ENCODE measurements at regions not wholly inside any gene's neighbourhood (a gene's known extent, or its start where the extent isn't known, plus 50 kb on each side); places are given as distances from the start of the nearest gene placed in this dataset.
"Not testable (repeated sequence)": the region's sequence is repeated elsewhere in the genome, so short reads cannot be mapped to it uniquely, and the experiment has no call there.

- no peak for ATAC-seq
Measured at GRCh38 chr12:17695495-17695894, 394.5 kb downstream of the RERGL start.

- ATAC-seq, result no peak
Measured at GRCh38 chr12:17691369-17691768, 398.6 kb downstream of the RERGL start.

- no peak for ATAC-seq
Measured at GRCh38 chr12:17680220-17680619, 409.8 kb downstream of the RERGL start.

- ATAC-seq, result no peak
Measured at GRCh38 chr12:17666641-17667324, 423.2 kb downstream of the RERGL start.

GRCh38 chr12:17665839-17666238 lies 424.2 kb downstream of the RERGL start:
- no peak for ATAC-seq

GRCh38 chr12:17661250-17661649 lies 428.7 kb downstream of the RERGL start:
- ATAC-seq, result no peak

GRCh38 chr12:17652436-17652835 lies 437.6 kb downstream of the RERGL start:
- ATAC-seq, result no peak

GRCh38 chr12:17642340-17642650 lies 447.7 kb downstream of the RERGL start:
- no peak for ATAC-seq

GRCh38 chr12:17640615-17641014 lies 449.4 kb downstream of the RERGL start:
- ATAC-seq, result no peak

- ATAC-seq, result no peak
Measured at GRCh38 chr12:17618831-17619230, 471.2 kb downstream of the RERGL start.

- no peak for ATAC-seq
Measured at GRCh38 chr12:17609701-17610100, 480.3 kb downstream of the RERGL start.

- no peak for ATAC-seq
Measured at GRCh38 chr12:17609153-17609552, 480.8 kb downstream of the RERGL start.

GRCh38 chr12:17595111-17595510 lies 494.9 kb downstream of the RERGL start:
- ATAC-seq, result no peak

GRCh38 chr12:17593715-17594406 lies 496.1 kb downstream of the RERGL start:
- no peak for ATAC-seq

GRCh38 chr12:17592472-17592871 lies 497.5 kb downstream of the RERGL start:
- no peak for ATAC-seq

GRCh38 chr12:17591005-17591681 lies 498.9 kb downstream of the RERGL start:
- ATAC-seq, result no peak

- ATAC-seq, result no peak
Measured at GRCh38 chr12:17588968-17589367, 501.0 kb downstream of the RERGL start.

GRCh38 chr12:17579205-17580026 lies 510.6 kb downstream of the RERGL start:
- ATAC-seq, result no peak

- no peak for ATAC-seq
Measured at GRCh38 chr12:17577405-17577804, 512.6 kb downstream of the RERGL start.

- ATAC-seq, result no peak
Measured at GRCh38 chr12:17572250-17572649, 517.7 kb downstream of the RERGL start.

GRCh38 chr12:17571047-17571446 lies 518.9 kb downstream of the RERGL start:
- no peak for ATAC-seq

- not testable (repeated sequence) for ATAC-seq
Measured at GRCh38 chr12:17564630-17565029, 525.4 kb downstream of the RERGL start.

- no peak for ATAC-seq
Measured at GRCh38 chr12:17550011-17550410, 540.0 kb downstream of the RERGL start.

Measured in activated CD4-positive, CD25-positive, alpha-beta regulatory T cell treated with anti-CD3 and anti-CD28 coated beads, Interleukin-2, amount 50 U/mL, for 24 hours (primary cell).